T-helper 22 cell (primary cell): ENCODE measurements at regions not wholly inside any gene's neighbourhood (a gene's known extent, or its start where the extent isn't known, plus 50 kb on each side); places are given as distances from the start of the nearest gene placed in this dataset.
"Not testable (repeated sequence)": the region's sequence is repeated elsewhere in the genome, so short reads cannot be mapped to it uniquely, and the experiment has no call there.

Experiments used
- DNase-seq: peaks from one replicate; pipeline ENCODE4 v3.0.0-alpha.2; 2020; ENCODE audit warnings: low read depth

DNA sequence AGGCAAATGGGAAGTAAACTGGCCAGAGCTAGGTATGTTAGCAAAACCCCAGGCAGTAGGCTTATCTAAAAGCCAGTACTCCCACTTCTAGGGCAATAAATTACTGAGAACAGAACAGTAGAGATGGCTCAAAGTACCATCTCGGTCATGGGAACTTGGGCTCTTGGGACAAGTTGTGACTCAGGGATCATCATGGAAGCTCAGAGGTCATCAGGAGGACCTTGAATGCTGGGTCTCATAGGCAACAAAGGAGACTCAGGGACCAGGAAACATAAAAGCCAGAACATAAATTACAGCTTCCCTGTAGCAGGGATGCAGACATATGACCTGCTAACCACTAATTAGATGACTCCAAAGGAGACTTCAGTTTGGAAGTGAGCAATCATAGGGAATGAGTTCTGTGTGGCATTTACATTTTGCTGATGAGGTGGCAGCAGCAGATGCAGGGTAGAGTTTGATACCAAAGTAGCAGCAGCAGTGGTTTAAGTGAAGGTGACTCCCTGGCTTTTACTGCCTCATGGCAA lies 97.6 kb upstream of the SCAF11 start:
- DNase-seq, result no peak

DNA sequence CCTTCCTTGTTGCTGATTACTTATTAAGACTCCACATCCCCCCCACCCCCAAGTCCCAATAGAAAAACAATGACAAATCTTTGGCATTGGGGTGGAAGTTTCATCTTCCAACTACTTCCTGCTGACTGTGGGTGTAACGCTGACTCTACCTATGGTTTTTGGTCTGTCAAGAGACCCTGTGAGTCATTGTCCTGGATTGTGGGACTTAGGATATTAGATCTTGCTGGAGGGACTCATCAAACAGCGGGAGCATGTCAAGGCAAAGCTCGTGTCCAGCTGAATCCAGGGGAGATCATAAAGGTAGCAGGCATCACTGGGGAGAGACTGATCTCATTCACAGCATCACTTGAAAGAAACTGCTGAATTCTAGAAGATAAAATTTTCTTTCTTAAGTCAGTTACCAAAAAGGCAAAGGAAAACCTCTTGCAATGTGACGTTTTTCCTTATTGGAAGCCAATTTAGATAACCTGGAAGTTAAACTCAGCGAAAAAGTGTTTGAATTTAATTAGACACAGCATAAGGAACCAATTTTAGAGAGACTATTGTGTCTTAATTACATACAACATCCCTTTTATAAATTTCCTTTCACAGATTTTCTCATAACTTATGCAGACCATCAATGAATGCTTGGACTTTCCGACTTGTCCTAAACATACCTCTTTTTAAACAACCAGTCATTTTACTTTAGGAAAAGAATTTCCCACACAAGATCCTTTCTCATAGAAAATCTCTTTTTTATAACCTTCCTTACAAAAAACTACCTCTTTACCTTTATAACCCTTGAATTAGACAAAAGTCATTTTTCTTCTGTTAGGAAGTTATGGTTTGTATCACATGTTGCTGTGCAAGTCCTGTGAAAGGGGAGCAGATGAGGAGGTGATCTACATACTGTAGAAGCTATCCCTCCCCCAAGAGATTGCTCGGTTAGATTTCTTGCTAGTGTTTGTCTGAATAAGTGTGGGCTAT lies 94.6 kb upstream of the SCAF11 start:
- DNase-seq, result no peak

DNA sequence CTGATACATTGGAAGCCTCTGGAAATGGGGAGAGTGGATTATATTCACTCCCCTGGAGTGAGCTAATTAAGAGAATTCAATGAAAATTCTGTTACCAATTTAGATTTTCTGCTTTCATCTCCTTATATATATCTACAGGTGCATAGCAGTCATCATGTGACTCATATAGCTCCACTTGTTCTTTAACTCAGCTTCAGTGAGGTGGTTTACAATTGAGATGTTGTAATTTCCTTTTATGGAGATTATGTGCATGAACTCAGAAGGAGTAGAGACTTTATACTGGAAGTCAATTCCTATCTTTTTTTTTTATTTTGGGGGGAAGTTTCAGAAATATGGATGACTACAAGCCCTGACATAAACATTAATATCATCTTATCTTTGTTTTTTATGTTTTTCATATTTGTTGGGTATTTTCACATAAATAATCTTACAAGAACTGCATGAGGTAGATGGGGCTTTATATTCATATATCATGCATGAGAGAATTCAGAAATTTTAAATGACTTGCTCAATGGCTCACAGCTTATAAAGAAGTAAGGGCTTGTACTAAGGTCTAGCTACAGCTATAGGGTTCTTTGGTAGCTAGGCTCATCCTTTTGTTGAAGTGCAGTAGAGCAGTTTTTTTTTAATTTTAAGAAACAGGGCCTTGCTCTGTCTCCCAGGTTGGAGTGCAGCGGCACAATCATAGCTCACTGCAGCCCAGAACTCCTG lies 92.3 kb upstream of the SCAF11 start:
- no peak for DNase-seq

DNA sequence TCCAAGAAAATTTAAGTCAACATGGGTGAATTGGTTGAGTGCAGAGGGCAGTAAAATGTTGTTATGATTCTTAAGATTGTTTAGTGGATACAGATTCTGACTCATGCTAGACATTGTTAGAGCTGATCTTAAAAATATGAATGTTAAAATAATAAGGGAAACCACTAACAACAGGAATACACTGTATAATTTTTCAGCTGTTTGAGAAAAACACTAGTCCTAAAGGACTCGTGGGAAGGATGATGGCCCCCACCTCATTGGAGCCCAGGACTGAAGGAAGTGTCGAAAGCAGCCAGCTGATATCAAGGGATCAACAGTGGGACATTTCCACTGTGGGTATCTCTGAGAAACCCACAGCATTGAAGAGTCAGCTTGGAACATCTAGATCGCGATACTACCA lies 82.9 kb upstream of the SCAF11 start:
- DNase-seq, result no peak

DNA sequence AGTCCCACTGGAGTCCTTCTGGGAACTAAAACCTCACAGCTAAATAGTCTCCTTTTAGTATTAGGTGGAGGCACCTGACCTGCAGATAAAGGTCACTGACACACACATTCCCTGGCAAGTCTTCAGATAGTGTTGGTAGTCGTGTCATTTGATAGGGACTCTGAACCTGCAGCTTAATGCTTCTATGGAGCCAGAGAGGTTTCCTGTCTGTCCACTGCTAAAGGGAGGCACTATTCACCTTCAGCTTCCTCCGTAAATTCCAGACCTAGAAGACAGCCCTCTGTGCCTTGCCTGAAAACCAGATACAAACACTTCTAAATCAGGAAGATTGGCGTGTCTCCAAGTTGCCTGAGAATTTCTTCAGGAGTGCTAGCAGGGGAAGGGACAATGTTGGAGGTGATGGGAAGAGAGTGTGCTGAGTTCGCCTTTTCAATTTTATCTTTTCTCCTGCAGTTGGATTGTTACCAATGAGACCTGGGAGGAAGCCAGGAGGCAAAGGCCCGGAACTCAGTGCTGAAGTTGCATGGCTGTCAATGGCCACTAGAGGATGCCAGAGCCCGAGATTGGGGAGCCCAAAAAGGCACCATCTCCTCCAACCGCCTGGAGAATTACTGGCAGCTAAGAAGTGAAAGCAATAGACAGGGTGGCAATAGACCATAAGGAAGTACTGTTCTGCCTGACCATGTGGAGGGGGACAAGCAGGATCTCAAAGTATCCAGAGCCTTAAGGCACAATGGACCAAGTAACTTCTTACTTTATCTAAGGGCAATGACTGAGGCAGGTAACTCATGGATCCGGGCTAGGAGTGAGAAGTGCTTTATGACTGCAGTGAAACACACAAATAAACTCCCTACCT lies 81.6 kb upstream of the SCAF11 start:
- peak; percentile 7 for DNase-seq

DNA sequence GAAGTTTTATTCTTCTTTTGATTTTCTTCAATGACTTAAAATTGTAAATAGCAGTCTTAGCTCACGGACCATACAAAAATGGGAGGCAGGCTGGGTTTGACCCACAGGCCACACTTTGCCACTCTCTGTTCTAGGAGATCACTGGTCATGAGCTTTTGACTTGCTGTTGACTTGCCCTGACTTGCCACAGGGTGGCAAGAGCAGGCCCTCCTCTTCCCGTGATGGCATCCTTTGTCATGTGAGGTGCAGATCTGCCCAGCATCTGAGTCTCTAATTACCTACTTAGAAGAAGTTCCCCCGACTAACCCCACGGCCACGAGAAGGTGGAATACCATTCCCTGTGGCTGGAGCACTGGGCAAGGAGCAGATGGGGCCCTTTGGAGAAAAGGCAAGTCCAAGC lies 81.0 kb upstream of the SCAF11 start:
- no peak for DNase-seq

DNA sequence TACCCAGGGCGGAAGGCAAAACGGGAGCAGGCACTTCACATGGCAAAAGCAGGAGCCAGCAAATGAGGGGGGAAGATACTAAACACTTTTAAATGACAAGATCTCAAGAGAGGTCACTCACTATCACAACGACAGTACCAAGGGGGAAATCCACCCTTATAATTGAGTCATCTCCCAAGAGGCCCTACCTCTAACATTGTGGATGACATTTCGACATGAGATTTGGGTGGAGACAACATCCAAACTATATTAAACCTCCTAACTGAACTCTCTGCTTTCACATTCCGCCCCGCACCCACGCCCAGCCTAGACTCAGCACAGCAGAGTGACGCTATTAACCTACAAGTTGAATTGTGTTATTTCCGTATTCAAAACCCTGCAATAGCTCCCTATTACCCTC lies 76.7 kb upstream of the SCAF11 start:
- no peak for DNase-seq

DNA sequence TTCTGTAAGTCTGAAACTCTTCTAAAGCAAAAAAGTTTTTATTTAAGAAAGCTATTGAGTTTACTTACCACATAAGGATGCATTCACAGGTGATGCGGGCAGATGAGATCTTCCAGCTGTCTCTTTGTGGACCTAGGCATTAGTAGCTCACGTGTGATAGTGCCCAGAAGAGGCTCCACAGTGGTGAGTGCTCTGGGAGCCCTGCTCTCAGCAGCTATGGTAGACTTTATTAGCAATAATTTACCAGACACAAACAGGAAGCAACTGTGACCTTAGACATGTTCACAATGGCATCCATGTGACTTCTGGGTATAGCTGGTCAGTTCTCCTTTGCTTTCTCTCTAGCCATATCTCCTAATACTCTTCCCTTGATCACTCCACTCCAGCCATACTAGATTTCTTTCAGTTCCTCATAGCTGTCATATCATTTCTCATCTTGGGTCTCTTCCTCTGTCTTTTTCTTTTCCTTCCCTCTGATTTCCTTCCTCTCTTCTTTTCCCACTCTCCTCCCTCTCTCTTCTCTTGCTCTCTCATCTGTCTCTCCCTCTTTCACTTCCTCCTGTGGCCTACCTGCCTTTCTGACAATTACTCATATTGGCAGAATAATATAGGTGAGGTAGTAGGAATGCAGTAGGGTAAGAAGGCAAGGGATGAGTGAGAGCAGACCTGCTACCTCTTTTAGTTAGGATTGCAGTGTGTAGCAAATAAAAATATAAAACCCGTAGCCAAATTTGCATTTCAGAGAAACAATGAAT lies 75.2 kb upstream of the SCAF11 start:
- no peak for DNase-seq

DNA sequence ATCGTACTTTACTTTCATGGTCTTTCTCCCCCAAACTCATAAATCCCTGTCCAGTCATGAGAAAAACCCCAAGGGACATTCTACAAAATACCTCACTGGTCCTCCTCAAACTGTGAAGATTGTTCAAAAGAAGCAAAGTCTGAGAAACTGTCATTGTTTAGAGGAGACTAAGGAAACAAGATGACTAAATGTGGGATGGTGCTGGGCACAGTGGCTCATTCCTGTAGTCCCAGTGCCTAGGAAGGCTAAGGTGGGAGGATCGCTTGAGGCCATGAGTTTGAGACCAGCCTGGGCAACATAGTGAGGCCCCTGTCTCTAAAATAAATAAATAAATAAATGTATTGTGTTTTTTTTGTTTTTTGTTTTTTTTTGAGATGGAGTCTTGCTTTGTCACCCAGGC lies 74.2 kb upstream of the SCAF11 start:
- DNase-seq, result no peak

DNA sequence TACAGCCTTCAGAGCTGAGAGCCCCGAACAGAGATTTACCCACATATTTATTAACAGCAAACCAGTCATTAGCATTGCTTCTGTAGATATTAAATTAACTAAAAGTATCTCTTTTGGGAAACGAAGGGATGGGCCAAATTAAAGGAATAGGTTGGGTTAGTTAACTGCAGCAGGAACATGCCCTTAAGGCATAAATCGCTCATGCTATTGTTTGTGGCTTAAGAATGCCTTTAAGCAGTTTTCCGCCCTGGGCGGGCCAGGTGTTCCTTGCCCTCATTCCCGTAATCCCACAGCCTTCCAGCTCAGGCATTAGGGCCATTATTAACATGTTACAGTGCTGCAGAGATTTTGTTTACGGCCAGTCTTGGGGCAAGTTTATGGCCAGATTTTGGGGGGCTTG lies 68.3 kb upstream of the SCAF11 start:
- not testable (repeated sequence) for DNase-seq

DNA sequence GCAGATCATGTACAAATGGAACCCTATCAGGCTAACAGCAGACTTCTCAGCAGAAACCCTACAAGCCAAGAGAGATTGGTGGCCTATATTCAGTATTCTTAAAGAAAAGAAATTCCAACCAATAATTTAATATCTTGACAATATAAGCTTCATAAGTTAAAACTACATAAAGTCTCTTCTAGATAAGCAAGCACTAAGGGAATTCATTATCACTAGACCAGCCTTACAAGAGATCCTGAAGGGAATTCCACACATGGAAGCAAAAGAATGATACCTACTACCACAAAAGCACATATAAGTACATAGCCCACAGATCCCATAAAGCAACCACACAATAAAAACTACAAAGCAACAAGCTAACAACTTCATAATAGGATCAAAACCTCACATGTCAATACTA lies 60.4 kb upstream of the SCAF11 start:
- DNase-seq, result no peak

DNA sequence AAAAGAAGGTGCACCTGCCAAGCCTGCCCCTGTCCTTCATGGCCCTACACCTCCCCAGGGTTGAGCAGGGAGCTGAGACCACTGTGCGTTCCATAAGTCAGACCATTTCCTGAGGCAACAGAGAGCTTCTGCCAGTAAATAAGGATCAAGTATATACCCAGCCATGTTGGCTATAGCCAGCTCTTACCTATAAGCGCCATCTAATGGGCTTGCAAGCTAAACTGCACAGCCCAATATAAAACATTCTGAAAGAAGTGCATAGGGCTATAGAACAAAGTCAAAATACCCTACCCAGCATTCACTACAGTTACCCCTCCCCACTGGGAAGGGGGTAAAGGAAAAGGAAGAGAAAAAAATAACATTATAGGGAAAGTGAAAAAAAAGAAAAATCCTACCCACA lies 59.3 kb upstream of the SCAF11 start:
- no peak for DNase-seq

DNA sequence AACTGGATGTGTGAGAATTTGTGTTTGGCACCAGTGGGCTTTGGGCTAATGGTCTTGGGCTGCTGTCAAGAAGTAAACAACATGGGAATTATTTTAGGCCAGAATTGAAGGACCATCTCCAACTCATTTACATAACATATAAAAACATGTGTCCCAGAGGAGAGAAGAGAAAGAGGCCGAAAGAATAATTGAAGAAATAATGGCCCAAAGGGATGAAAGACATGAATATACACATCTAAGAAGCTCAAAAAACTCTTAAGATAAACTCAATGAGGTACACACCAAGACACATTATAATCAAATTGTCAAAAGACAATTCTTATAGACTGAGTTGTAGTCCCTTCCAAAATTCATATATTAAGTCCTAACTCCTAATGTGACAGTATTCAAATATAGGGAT lies 56.1 kb upstream of the SCAF11 start:
- no peak for DNase-seq

DNA sequence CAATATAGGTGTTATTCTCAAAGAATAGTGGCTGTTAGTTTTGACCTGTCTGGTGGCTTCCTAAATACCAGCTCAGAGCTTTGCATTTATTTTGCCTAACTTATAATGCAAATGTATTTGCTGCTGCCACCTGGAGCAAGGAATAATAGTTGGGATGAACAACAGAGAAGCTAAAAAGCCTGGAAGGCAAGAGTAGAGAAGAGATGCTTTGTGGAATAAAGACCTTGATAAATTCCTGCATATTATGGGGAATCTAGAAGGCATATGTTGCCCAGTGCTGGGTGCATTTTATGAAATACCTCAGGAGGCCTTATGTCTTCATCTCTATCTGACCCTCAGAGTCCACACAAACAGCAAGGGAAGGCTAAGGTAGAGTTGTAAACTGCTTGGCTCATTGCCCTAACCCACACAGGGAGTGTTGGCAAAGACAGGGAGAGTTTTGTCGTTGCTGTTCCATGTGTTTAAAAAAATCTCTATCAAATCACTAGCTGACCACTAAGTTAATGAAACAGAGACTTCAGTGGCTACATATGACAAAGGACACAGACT lies 53.7 kb upstream of the SCAF11 start:
- DNase-seq, result no peak
